HG02642 (cell line): ENCODE measurements at regions not wholly inside any gene's neighbourhood (a gene's known extent, or its start where the extent isn't known, plus 50 kb on each side); places are given as distances from the start of the nearest gene placed in this dataset.
"Not testable (repeated sequence)": the region's sequence is repeated elsewhere in the genome, so short reads cannot be mapped to it uniquely, and the experiment has no call there.

ENCODE experiments used
- ATAC-seq: cut with Tn5 transposase; IDR thresholded peaks from one replicate; pipeline ENCODE4 v1.9.1; 2021; ENCODE audit warnings: mild to moderate bottlenecking; ENCODE audit not compliant: unreplicated experiment, poor library complexity

DNA sequence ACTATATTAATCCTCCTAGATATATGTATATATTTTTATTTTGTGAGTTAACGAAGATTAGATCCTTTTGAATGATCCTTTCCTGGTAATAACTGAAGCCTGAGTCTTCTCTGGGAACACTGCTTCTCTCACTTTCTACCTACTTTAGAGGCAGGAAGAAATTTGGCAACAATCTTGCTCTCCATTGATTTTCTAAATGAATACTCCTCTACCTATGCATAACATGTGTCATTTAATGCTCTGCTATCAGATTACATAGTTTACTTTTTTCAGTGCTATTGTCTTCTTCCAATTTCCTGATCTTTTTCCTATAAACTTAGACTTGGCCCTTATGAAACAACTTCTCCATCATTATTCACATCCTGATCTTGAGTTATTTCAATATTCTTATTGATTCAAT, 60.4 kb upstream of the PDHA2 start:
- ATAC-seq = no peak

DNA sequence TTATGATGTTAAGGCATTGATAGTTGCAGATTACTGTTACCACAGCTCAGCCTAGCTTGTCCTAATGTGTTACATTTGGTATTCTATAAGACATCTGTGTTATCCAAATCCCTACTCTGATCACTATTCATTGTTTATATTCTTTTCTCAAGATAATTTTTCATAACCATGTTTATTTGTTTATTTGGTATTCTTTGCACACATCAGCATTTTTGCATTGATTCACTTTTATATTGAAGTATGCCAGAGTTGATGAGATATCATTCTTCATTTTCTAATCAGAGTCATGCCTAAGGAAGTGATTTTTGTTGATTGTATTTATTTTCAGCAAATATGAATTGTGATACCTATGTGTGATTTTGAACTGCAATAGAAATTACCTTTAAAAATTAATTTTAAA, 61.2 kb upstream of the PDHA2 start:
- ATAC-seq = no peak

DNA sequence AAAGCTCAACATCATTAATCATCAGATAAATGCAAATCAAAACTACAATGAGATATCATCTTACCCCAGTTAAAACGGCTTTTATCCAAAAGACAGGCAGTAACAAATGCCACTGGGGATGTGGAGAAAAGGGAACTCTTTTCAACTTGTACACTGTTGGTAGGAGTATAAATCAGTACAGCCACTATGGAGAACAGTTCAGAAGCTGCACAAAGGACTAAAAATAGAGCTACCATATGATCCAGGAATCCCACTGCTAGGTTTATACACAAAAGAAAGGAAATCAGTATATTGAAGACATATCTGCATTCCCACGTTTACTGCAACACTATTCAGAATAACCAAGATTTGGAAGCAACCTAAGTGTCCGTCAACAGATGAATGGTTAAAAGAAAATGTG, 69.3 kb upstream of the PDHA2 start:
- ATAC-seq = not testable (repeated sequence)

DNA sequence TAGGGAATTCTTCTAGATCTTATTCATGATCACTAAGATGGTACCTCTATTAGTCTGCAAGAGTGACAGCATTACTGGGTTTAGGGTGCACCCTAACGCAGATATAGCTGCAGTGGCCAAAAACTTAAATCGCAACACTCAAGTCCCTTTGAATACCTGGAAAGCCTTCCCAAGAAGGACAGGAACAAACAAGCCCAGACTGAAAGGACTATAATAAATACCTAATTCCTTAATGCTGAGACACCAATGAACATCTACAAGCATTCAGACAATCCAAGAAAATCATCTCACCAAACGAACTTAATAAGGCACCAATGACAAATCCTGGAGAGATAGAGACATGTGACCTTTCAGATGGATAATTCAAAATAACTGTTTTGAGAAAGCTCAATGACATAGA, 74.9 kb upstream of the PDHA2 start:
- ATAC-seq = no peak

DNA sequence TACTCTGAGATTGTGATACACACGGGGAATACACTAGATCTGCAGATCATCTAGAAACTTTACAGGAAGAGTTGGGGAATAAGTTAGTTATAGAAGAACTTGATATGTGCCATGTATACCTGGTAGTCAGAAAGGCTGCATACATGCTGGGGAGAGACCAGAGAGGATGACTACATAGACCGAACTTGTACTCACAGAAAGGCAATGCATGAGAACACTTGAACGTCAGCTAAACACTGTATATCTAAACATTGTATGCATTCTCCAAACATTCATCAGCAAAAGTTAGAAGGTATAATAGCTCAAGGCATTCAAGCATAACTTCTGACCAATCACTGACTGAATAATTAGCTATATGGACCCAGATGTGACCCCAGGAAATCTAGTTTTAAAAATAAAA, 78.0 kb upstream of the PDHA2 start:
- no peak for ATAC-seq

DNA sequence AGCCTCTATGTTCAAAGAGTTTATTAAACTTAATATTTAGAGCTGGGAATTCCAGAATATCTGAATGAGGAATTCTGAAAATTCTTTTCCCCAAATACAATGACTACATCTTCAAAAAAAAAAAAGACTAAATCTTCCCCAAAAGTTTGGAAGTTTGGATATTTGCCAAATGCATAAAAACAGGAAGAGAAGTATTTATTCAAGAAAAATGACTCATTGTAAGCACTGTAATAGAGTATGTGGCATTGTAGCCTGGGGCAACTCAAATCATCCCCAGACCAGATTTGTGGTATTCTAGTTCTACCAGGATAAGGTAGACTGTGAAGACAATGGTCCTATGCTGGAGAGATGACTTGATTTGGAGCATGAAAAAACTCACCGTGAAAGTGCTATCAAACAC, 78.5 kb upstream of the PDHA2 start:
- no peak for ATAC-seq

DNA sequence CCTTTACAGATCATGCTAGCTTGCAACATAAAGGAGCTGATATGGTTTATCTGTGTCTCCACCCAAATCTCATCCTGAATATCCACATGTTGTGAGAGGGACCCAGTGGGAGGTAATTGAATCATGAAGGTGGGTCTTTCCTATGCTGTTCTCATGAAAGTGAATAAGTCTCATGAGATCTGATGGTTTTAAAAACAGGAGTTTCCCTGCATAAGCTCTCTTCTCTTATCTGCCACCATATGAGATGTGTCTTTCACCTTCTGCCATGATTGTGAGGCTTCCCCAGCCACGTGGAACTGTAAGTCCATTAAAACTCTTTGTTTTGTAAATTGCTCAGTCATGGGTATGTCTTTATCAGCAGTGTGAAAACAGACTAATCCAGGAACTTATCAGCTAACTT, 79.2 kb upstream of the PDHA2 start:
- ATAC-seq = not testable (repeated sequence)

DNA sequence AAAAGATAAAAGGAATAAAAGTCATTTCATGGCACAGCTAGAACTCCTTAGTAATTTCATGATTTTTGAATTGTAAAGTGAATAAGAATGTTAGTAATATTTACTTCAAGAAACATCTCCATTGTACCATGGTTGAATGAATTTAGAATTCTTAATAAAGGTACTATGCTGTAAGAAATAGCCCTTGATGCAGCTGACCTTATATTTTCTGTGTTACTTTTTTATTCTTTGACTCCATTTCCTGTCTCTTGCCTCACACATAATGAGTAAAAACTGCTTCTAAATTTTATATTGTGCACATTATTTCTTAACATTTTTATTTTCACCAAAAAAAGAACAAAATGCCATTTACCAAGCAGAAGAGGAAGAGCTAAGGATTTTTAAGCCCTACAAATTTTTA, 81.9 kb upstream of the PDHA2 start:
- no peak for ATAC-seq

DNA sequence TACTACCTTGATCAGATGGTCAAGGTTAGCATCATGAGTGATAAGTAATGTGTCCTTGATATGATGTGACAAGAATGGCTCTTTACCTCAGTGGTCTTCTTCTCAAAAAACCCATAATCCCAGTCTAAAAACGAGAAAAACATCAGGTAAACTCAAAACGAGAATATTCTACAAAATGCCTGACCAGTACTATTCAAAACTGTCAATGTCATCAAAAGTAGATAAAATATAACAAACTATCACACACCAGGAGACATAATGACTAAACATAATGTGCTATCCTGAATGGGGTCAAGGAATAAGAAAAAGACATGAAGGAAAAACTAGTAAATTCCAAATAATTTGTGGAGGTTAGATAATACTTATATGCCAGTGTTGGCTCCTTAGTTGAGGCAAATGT, 85.2 kb upstream of the PDHA2 start:
- no peak for ATAC-seq

DNA sequence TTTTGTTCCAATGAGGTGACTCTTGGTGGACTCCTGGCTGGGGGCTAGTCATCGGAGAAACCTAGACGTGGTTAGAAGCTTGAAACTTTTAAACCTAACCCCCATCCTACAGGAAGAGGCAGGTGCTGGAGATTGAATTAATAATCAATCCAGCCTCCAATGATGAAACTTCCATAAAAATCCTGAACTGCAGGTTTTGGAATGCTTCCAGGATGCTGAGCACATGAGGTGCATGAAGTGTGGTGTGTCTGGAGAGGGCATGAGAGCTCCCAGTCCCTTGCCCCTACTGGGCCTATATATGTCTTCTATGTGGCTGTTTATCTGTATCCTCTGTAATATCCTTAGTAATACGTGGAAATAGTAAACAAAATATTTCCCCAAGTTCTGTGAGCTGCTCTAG, 90.7 kb upstream of the PDHA2 start:
- no peak for ATAC-seq

DNA sequence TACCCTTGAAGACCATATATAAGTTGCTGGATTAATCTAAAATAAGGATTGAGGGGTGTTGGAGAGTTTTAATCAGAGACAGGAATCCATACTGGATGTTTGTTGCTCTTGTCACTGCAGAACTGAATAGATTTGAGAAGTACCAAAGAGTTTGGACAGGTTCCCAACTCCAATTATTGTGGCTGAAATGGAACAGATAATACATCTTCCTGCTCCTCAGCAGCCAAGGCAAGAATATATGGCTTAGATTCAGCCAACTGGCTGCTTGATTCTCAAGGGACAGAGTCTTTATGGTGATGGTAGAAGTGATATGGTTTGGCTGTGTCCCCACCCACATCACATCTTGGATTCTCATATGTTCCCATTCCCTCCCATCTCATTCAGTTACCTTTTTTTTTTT, 97.0 kb upstream of the PDHA2 start:
- ATAC-seq = no peak

DNA sequence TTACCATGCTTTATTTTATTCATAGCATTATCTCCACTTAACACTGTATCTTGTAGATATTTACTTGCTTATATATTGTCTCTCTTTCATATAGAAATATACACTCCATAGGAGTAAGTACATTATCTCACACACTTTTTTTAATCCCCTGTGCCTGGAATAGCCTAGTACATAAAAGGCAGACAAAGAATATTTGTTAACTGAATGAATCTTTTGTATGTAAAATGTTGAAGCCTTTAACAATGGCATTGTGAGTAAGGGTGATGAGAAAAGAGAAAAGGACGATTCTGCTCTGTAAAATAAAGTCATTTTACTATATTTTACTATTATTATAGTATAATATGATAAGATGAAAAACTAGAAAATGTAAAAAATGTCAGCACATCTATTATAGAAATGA, 97.7 kb upstream of the PDHA2 start:
- ATAC-seq = no peak

DNA sequence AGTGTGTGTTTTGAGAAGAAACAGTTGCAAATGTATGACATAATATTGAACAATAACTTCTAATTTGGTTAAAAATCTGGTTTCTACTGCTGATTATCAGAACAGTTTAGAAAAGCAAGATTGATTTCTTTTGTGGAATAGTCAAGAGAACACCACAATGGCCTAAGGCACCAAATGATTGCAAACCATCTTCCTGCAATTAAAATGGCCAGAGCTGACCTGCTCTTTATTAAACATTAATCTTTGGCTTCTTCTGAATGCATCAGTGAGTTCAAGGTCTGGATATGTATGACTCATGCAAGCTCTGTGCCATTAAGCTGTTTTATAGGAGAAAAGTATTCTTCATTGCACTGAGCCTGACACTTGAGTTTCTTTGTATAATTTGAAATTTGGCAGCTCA, 107.8 kb upstream of the PDHA2 start:
- ATAC-seq = no peak

DNA sequence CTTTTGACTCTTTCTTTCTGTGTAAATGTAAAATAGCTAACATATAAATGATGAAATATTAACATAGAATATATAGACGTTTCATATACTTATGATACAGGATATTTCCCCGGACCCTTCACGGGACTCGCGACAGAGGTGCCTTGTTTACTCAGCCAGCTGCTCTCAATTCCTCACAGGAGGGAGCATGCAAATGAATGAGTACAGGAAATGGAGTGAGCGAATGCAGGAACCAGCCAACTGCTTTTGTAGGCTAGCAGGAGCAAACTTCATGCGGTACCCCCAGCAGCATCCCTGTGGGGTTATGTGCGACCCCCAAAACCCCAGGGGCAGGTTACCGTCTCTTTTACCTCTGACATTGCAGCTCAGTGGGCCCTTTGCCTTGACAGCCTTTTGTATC, 110.3 kb upstream of the PDHA2 start:
- ATAC-seq = no peak

DNA sequence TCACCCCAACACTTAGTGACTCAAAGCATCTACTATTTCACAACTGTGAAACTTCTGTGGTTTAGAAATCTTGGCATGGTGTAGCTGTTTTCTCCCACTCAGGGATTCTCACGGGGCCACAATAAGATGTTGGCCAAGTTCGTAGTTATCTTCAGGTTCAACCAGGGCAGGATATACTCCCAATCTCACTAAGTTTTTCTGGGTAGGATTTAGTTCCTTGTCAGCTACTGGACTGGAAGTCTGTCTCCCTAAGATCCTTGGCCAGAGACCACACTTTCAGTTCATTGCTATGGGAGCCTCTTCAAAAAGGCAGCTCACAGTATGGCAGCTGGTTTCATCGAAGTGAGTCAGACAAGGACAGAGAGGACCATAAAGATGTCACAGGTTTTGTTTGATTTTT, 111.7 kb upstream of the PDHA2 start:
- no peak for ATAC-seq

DNA sequence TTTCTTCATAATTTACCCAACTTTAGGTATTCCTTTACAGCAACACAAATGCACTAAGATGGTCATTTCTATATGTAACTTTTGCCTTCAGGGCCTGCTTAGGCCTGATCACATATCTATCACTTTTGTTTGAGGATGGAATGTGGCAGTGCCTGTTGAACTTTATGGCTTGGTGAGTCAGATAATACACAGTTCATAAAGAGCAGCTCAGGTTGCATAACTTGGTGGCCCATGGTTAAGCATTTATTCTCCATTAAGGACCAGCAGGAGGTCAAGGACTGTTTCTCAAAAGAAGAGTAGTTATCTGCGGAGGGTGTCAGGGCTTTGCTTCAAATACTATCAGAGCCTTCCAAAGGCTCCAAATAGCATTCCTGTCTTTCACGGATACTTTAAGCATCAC, 124.1 kb upstream of the PDHA2 start:
- no peak for ATAC-seq

DNA sequence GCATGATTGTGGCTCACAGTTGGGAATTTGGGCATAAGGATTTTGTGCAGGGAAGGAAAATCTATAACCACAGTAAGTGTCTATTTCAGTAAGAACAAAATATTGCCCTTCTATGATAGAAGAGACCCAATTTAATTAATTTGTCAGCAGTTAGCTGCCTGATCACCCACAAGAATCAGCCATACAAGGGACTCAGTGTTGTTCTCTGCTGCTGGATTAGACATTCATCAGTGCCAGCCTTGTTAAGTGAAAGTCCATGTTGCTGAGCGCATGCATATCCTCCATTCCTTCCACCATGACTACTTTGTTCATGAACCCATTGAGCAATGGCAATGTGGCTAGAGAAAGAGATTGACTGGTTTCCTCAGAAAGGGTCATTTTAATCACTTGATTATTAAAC, 125.3 kb upstream of the PDHA2 start:
- no peak for ATAC-seq

DNA sequence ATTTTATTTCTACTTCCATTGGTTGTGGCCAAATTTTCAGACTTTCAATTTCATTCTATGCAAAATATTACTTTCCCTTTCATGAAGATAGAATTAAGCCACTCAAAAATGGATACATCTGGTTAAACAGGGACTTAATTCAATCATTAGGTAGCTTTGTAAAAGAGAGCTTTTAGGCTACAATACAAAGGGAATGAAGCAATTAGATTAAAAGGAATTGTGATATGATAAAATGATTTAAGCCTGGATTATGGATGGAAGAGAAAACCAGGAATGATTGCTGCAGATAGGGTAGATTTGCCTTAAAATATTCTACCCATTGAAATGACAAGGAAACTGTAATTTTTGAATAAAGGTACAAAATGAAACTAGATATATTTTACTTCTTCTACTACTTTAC, 134.6 kb upstream of the PDHA2 start:
- ATAC-seq = no peak

DNA sequence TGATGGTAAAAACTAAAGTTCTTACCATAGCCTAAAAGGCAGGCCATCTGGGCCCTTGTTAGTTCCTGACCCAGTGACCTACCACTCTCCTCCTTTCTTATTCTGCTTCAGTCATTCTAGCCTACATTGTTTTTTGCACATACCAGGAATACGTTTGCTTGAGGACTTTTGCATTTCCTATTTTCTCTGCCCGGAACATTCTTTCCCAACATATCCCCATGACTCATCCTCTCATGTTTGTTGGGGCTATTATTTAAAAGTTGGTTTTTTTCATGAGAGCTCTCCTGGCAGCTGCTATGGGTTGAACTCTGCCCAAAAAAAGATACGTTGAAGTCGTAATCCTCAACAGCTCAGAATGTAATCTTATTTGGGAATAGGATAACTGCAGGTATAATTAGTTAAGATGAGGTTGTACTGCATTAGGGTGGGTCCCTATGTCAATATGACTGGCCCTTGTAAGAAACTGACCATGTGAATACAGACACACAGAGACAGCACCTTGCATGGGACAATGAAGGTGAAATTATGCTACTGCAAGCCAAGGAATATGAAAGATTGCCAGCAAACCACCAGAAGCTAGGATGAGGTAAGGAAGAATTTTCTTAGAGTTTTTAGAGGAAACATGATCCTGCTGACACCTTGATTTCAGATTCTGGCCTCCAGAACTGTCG, 138.3 kb upstream of the PDHA2 start:
- no peak for ATAC-seq

DNA sequence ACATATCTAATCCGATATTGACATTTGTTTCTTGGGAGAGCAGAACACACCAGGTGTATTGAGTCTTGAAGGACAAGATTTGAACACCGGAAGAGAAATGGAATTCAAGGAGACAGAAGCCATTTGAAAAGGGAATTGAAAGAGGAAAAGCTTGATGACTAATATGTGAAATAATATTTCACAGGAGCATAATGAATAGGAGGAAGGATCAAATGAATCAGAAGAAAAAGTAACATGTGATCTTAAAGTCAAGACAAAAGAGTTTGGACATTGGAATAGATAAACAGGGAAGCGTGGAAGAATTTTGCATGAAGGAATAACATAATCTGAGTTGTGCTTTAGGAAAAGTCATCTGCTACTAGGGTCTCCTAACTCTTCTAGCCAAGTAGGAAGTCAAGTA, 145.5 kb upstream of the PDHA2 start:
- ATAC-seq = no peak

DNA sequence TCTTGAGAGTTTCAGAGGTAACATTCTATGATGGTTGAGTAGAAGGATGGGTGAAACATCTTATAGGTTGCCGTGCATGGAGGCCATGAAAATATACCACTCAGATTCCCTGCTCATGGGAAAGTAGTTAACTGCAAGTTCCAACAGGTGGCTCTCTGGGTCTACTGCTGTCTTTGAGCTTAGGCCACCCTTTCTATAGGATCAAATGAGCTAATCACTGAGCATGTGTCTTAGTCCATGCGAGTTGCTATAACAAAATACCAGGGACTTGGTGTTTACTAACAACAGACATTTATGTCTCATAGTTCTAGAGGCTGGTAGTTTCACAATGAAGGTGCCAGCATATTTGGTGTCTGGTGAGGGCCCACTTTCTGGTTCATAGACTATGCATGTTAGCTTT, 144.8 kb upstream of the UNC5C start:
- ATAC-seq = no peak

DNA sequence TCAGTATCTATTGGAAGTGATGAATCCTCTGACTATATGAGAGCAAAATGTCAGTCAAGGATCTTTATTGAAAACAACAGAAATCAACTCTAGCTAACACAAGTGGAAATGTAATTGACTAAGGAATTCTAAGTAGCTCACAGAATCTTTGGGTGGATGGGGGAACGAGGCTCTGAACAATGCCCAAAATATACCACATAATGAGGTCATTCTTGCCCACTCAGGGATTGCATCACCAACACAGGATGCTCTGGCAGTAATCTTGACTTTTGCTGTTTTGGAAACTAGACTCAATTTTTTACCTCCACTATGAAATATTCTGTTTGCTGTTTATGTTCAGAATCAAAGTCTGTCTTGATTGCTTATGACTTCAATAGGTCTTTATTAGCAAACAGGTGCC, 127.4 kb upstream of the UNC5C start:
- no peak for ATAC-seq

DNA sequence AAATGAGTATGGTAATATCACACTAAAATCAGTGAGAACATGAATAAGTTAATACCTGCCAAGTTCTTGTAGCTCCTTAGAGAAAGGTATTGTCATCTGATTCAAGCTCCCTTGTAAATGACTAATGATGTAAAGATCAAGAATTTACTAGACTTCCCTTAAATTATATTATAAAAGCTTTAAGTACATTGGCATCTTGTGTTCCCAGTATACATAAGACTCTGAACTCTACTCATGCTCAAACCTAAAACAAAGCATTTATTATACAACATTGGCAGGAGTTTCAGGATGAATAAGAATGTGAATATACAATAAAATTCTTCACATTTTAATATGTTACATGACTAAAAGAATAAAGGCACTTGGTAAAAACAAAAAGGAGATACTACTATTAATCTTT, 126.8 kb upstream of the UNC5C start:
- no peak for ATAC-seq
